ENCODE measurements at regions not wholly inside any gene's neighbourhood (a gene's known extent, or its start where the extent isn't known, plus 50 kb on each side); places are given as distances from the start of the nearest gene placed in this dataset.

- no peaks in the 10 kb centered on the region for H3K4me1 ChIP-seq
- no peaks in the 10 kb centered on the region for H3K36me3 ChIP-seq (replicated peaks in 1 of 2; ENCODE audit: insufficient read depth in 1 of 2, low read depth in 2 of 2)
- 66 to 76% methylated on average over 6 of the region's 6 CpGs for WGBS, 2 donors
- no peak for ATAC-seq
- H3K27me3 ChIP-seq = no peaks in the 10 kb centered on the region
- TF ChIP-seq POLR2A (IDR thresholded peaks at IDR 0.05) (no peak), CTCF (IDR thresholded peaks at IDR 0.05) (no peak)
- H3K9me3 ChIP-seq = no peaks in the 10 kb centered on the region
- intact Hi-C loops (cut with DNase I) = no loop called here
- DNase-seq = no peak
- H3K27ac ChIP-seq = no peak overlapping the region
- no peak overlapping the region for H3K4me3 ChIP-seq
Measured at GRCh38 chr5:164098979-164099378, 593.6 kb downstream of the MAT2B start.

GRCh38 chr5:164115420-164115819, 610.0 kb downstream of the MAT2B start:
- WGBS, 2 donors = 33 to 51% methylated on average over 2 of the region's 2 CpGs
- no peak for ATAC-seq
- no peaks in the 10 kb centered on the region for H3K4me1 ChIP-seq
- H3K4me3 ChIP-seq = no peak overlapping the region
- no peaks in the 10 kb centered on the region for H3K36me3 ChIP-seq (replicated peaks in 1 of 2; ENCODE audit: insufficient read depth in 1 of 2, low read depth in 2 of 2)
- intact Hi-C loops (cut with DNase I) = no loop called here
- H3K9me3 ChIP-seq = no peaks in the 10 kb centered on the region
- TF ChIP-seq CTCF (IDR thresholded peaks at IDR 0.05) (no peak), POLR2A (IDR thresholded peaks at IDR 0.05) (no peak)
- no peaks in the 10 kb centered on the region for H3K27me3 ChIP-seq
- no peak overlapping the region for H3K27ac ChIP-seq
- DNase-seq = no peak

GRCh38 chr5:164119806-164120447, 614.5 kb downstream of the MAT2B start:
- TF ChIP-seq CTCF (IDR thresholded peaks at IDR 0.05) = no peak
- TF ChIP-seq POLR2A (IDR thresholded peaks at IDR 0.05) = no peak
- Histone ChIP-seq H3K27ac (no peak overlapping the region), H3K9me3 (no peaks in the 10 kb centered on the region), H3K36me3 (replicated peaks in 1 of 2; ENCODE audit: insufficient read depth in 1 of 2, low read depth in 2 of 2) (no peaks in the 10 kb centered on the region), H3K4me3 (no peak overlapping the region), H3K27me3 (no peaks in the 10 kb centered on the region), H3K4me1 (no peaks in the 10 kb centered on the region)
- intact Hi-C loops (cut with DNase I) = no loop called here
- no peak for ATAC-seq
- 49 to 53% methylated on average over 7 of the region's 7 CpGs for WGBS, 2 donors
- DNase-seq = no peak

GRCh38 chr5:164127527-164127926, 622.1 kb downstream of the MAT2B start:
- intact Hi-C loops (cut with DNase I) = no loop called here
- Histone ChIP-seq H3K4me1 (no peaks in the 10 kb centered on the region), H3K9me3 (peaks cover 0 to 6% (median 0%) of the 10 kb centered on the region in 3 donors), H3K27ac (no peak overlapping the region), H3K27me3 (no peaks in the 10 kb centered on the region), H3K4me3 (no peak overlapping the region), H3K36me3 (replicated peaks in 1 of 2; ENCODE audit: insufficient read depth in 1 of 2, low read depth in 2 of 2) (no peaks in the 10 kb centered on the region)
- no peak for ATAC-seq
- no peak for DNase-seq
- WGBS, 2 donors = 67 to 90% methylated on average over 2 of the region's 2 CpGs
- TF ChIP-seq POLR2A (IDR thresholded peaks at IDR 0.05) = no peak
- TF ChIP-seq CTCF (IDR thresholded peaks at IDR 0.05) = no peak

- Histone ChIP-seq H3K4me1 (no peaks in the 10 kb centered on the region), H3K27ac (no peak overlapping the region), H3K4me3 (no peak overlapping the region), H3K36me3 (replicated peaks in 1 of 2; ENCODE audit: insufficient read depth in 1 of 2, low read depth in 2 of 2) (no peaks in the 10 kb centered on the region), H3K27me3 (no peaks in the 10 kb centered on the region), H3K9me3 (peaks cover 0 to 6% (median 0%) of the 10 kb centered on the region in 3 donors)
- no peak for TF ChIP-seq CTCF (IDR thresholded peaks at IDR 0.05)
- TF ChIP-seq POLR2A (IDR thresholded peaks at IDR 0.05) = no peak
- WGBS, 2 donors = 57 to 86% methylated on average over 1 to 2 of the region's 2 CpGs
- intact Hi-C loops (cut with DNase I) = no loop called here
- DNase-seq (no peak), ATAC-seq (no peak)
Measured at GRCh38 chr5:164132358-164132757, 626.9 kb downstream of the MAT2B start.
